Stomach (tissue), 8 donors: ENCODE measurements at regions not wholly inside any gene's neighbourhood (a gene's known extent, or its start where the extent isn't known, plus 50 kb on each side); places are given as distances from the start of the nearest gene placed in this dataset.

Experiments
- DNase-seq, 2 donors: peaks; one replicate each; pipeline versions ENCODE4 v3.0.0 to v3.0.0-alpha.2; 2013 to 2019
- H3K27ac ChIP-seq, 5 donors: fragments of 200-600 bp in 4 of 5; sonication (generic) in 4 of 5; one replicate each; pipeline ENCODE4 v1.5.1; 2013 to 2019; ENCODE audit warnings: mild to moderate bottlenecking in 1 of 5, moderate library complexity in 1 of 5
- H3K27me3 ChIP-seq, 3 donors: fragments of 200-600 bp; sonication (generic); one replicate each; pipeline ENCODE4 v1.5.1; 2017 to 2019; ENCODE audit warnings: mixed run types in 1 of 3
- H3K36me3 ChIP-seq, 4 donors: fragments of 200-600 bp; sonication (generic); 1 replicate in 3 of 4; 2 replicates in 1 of 4; pipeline ENCODE4 v1.5.1; 2016 to 2019
- H3K4me1 ChIP-seq, 4 donors: fragments of 200-600 bp; sonication (generic); one replicate each; pipeline ENCODE4 v1.5.1; 2016 to 2019
- H3K4me3 ChIP-seq, 4 donors: fragments of 200-600 bp; sonication (generic) in 3 of 4; one replicate each; pipeline ENCODE4 v1.5.1; 2016 to 2019; ENCODE audit warnings: mild to moderate bottlenecking in 1 of 4
- H3K9me3 ChIP-seq, 4 donors: fragments of 200-600 bp; sonication (generic); one replicate each; pipeline ENCODE4 v1.5.1; 2016 to 2019
- CTCF ChIP-seq, 7 experiments: fragments of 450-650 bp in 4 of 7; fragments of 200-600 bp in 3 of 7; sonication (generic) in 3 of 7; IDR thresholded peaks; one replicate each; pipeline ENCODE4 v1.5.1; 2016 to 2019; ENCODE audit warnings: antibody characterized with exemption in 7 of 7, control low read depth in 2 of 7, mild to moderate bottlenecking in 1 of 7
- EP300 ChIP-seq: sonication (generic); formaldehyde crosslinking; IDR thresholded peaks from one replicate; pipeline ENCODE4 v1.6.1; 2017; ENCODE audit warnings: antibody characterized with exemption
- POLR2A ChIP-seq, 4 donors: fragments of 450-650 bp; IDR thresholded peaks; one replicate each; pipeline ENCODE4 v1.6.1; 2016; ENCODE audit warnings: antibody characterized with exemption in 4 of 4, control low read depth in 2 of 4, mild to moderate bottlenecking in 1 of 4, moderate library complexity in 1 of 4
- POLR2AphosphoS5 ChIP-seq, 3 donors: sonication (generic); formaldehyde crosslinking; IDR thresholded peaks; one replicate each; pipeline ENCODE4 v1.6.1; 2016; ENCODE audit warnings: antibody characterized with exemption in 3 of 3
- WGBS, 5 donors: extraction: QIAGEN DNeasy Blood & Tissue Kit in 3 of 5; methylation state at CpG; one replicate each; pipeline versions ENCODE4 v1.1.5 to v1.1.7; 2013 to 2018; 5-methylcytosine and 5-hydroxymethylcytosine counted together
- intact Hi-C: fragments of 100-400 bp; cut with DNase I; formaldehyde crosslinking; loops from one replicate; pipeline ENCODE4 v1.15.1; 2023; ENCODE audit warnings: low total_unique reads
- donor health status: healthy with polysubstance abuse.
- donor health status: Bipolar disorder and iron deficiency.
- donor health status: healthy.

GRCh38 chr4:13765539-13765938 lies 138.0 kb upstream of the BOD1L1 start:
- WGBS, 5 donors = 66 to 74% (median 73%) methylated on average over 4 of the region's 4 CpGs
- Histone ChIP-seq H3K9me3 (peaks cover 0 to 4% (median 1%) of the 10 kb centered on the region in 4 donors), H3K36me3 (no peaks in the 10 kb centered on the region), H3K4me3 (no peak overlapping the region), H3K4me1 (no peaks in the 10 kb centered on the region), H3K27ac (no peak overlapping the region), H3K27me3 (no peaks in the 10 kb centered on the region)
- no peak for DNase-seq
- TF ChIP-seq CTCF (IDR thresholded peaks at IDR 0.05) = no peak
- TF ChIP-seq POLR2AphosphoS5 (IDR thresholded peaks at IDR 0.05) = no peak
- intact Hi-C loops = no loop called here

- intact Hi-C loops = no loop called here
- H3K36me3 ChIP-seq = no peaks in the 10 kb centered on the region
- WGBS, 5 donors = 71 to 80% (median 79%) methylated on average over 8 to 11 of the region's 11 CpGs
These were observed 139.4 kb upstream of the BOD1L1 start for GRCh38 chr4:13766761-13767540.

DNA sequence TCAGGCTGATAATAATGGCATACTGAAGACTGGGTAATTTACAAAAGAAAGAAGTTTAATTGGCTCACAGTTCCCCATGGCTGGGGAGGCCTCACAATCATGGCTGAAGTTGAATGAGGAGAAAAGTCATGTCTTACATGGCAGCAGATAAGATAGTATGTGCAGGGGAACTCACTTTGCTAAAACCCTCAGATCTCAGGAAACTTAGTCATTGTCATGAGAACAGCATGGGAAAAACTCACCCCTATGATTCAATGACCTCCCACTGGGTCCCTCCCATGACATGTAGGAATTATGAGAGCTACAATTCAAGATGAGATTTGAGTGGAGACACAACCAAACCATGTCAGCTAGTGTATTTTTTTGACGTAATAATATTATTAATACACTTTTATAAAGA lies 149.8 kb upstream of the BOD1L1 start:
- Histone ChIP-seq H3K36me3 (no peaks in the 10 kb centered on the region), H3K4me1 (no peaks in the 10 kb centered on the region), H3K27me3 (no peaks in the 10 kb centered on the region), H3K27ac (no peak overlapping the region), H3K9me3 (peaks cover 0 to 16% (median 2%) of the 10 kb centered on the region in 4 donors), H3K4me3 (no peak overlapping the region)
- DNase-seq = no peak
- no peak for TF ChIP-seq EP300
- WGBS, 5 donors = 0 to 50% (median 36%) methylated on average over 1 of the region's 1 CpG
- intact Hi-C loops = no loop called here

More at GRCh38 chr4:13766761-13767540, 139.4 kb upstream of the BOD1L1 start:
- peak in 1 of 2 donors; percentile 7 for DNase-seq
- Histone ChIP-seq H3K27ac (no peak overlapping the region), H3K4me3 (no peak overlapping the region), H3K27me3 (no peaks in the 10 kb centered on the region), H3K9me3 (peaks cover 3 to 13% (median 8%) of the 10 kb centered on the region in 4 donors), H3K4me1 (no peaks in the 10 kb centered on the region)
- no peak for TF ChIP-seq POLR2A (IDR thresholded peaks at IDR 0.05)
- TF ChIP-seq CTCF (IDR thresholded peaks at IDR 0.05) = no peak
- TF ChIP-seq EP300 = no peak
- no peak for TF ChIP-seq POLR2AphosphoS5 (IDR thresholded peaks at IDR 0.05)

GRCh38 chr4:13778367-13778766 lies 150.8 kb upstream of the BOD1L1 start:
- no peak for DNase-seq
- 50 to 76% (median 67%) methylated on average over 1 of the region's 1 CpG for WGBS, 5 donors
- no peak overlapping the region for H3K27ac ChIP-seq
- H3K27me3 ChIP-seq = no peaks in the 10 kb centered on the region
- no peak for TF ChIP-seq EP300
- H3K9me3 ChIP-seq = peaks cover 0 to 16% (median 2%) of the 10 kb centered on the region in 4 donors
- no peaks in the 10 kb centered on the region for H3K36me3 ChIP-seq
- intact Hi-C loops = no loop called here
- H3K4me3 ChIP-seq = no peak overlapping the region
- H3K4me1 ChIP-seq = no peaks in the 10 kb centered on the region

DNA sequence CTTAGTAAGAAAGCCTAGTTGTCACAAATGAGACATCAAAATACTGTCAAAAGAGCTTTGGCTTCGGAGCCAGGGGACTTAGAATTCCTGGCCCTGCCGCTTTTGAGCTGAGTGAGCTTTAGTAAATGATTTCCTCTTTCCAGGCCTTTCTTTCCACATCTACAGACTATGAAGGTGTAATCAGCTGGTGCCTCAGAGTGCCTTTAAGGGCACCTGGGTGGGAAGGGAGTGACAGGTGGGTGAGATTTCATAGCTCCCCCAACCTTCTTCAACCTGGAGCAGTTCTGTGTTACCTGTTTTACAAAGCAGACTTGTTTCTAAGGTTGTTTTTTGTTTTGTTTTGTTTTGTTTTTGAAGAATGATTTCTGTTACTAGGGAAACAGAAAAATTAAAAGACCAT lies 154.7 kb upstream of the BOD1L1 start:
- WGBS, 5 donors = 55 to 73% (median 67%) methylated on average over 2 of the region's 2 CpGs

More for the DNA sequence above, 154.7 kb upstream of the BOD1L1 start:
- TF ChIP-seq EP300 (no peak), POLR2A (IDR thresholded peaks at IDR 0.05) (no peak), POLR2AphosphoS5 (IDR thresholded peaks at IDR 0.05) (no peak), CTCF (IDR thresholded peaks at IDR 0.05) (no peak)
- no peaks in the 10 kb centered on the region for H3K4me1 ChIP-seq
- H3K27me3 ChIP-seq = no peaks in the 10 kb centered on the region
- intact Hi-C loops = no loop called here
- H3K36me3 ChIP-seq = no peaks in the 10 kb centered on the region
- H3K4me3 ChIP-seq = no peak overlapping the region
- H3K27ac ChIP-seq = no peak overlapping the region
- DNase-seq = peak in 1 of 2 donors; percentile 4
- peaks cover 0 to 1% (median 0%) of the 10 kb centered on the region in 4 donors for H3K9me3 ChIP-seq
